ENCODE measurements at regions not wholly inside any gene's neighbourhood (a gene's known extent, or its start where the extent isn't known, plus 50 kb on each side); places are given as distances from the start of the nearest gene placed in this dataset.

DNA sequence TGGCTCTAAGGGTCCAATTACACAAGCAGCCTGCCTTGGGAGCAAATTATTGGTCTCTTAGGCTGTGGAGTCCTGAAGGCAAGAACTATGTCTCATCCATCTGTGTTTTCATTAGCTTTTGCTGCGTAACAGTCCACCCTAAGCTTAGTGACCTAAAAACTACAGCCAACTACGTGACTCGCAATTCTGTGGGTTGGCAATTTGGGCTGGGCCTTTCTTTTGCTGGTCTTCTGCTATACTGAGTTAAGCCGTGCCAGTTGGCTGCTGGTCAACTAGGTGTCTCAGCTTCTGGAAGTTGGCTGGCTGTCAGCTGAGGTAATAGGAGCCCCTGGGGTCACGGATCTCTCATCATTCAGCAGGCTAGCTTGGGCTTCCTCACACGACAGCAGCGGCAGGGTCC lies 205.6 kb upstream of the S100G start:
- TF ChIP-seq, protein P1, sequence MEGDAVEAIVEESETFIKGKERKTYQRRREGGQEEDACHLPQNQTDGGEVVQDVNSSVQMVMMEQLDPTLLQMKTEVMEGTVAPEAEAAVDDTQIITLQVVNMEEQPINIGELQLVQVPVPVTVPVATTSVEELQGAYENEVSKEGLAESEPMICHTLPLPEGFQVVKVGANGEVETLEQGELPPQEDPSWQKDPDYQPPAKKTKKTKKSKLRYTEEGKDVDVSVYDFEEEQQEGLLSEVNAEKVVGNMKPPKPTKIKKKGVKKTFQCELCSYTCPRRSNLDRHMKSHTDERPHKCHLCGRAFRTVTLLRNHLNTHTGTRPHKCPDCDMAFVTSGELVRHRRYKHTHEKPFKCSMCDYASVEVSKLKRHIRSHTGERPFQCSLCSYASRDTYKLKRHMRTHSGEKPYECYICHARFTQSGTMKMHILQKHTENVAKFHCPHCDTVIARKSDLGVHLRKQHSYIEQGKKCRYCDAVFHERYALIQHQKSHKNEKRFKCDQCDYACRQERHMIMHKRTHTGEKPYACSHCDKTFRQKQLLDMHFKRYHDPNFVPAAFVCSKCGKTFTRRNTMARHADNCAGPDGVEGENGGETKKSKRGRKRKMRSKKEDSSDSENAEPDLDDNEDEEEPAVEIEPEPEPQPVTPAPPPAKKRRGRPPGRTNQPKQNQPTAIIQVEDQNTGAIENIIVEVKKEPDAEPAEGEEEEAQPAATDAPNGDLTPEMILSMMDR (IDR thresholded peaks at IDR 0.05; ENCODE audit: low read length): no peak
- TF ChIP-seq EZH2phosphoT487 (IDR thresholded peaks at IDR 0.05; ENCODE audit: low read length): no peak
